NCI-H446 treated with DMSO at 0.1 percent for 48 hours (cell line): ENCODE measurements at regions not wholly inside any gene's neighbourhood (a gene's known extent, or its start where the extent isn't known, plus 50 kb on each side); places are given as distances from the start of the nearest gene placed in this dataset.

Experiments
- DNase-seq: peaks from one replicate; lab custom pipeline; 2025; lab: John Stamatoyannopoulos, UW

- no peak for DNase-seq
Measured at GRCh38 chr5:87051502-87052113, 216.1 kb upstream of the RASA1 start.

- DNase-seq = no peak
Measured at GRCh38 chr5:87053146-87053545, 214.5 kb upstream of the RASA1 start.

- DNase-seq = no peak
Measured at GRCh38 chr5:87054821-87055220, 212.9 kb upstream of the RASA1 start.

GRCh38 chr5:87061046-87061445, 206.6 kb upstream of the RASA1 start:
- no peak for DNase-seq

GRCh38 chr5:87069311-87069710, 198.4 kb upstream of the RASA1 start:
- no peak for DNase-seq

GRCh38 chr5:87069974-87070608, 197.6 kb upstream of the RASA1 start:
- DNase-seq = no peak

- no peak for DNase-seq
Measured at GRCh38 chr5:87074072-87074471, 193.6 kb upstream of the RASA1 start.

- DNase-seq = no peak
Measured at GRCh38 chr5:87074934-87075541, 192.6 kb upstream of the RASA1 start.

- DNase-seq = no peak
Measured at GRCh38 chr5:87076411-87076810, 191.3 kb upstream of the RASA1 start.

GRCh38 chr5:87076931-87077330, 190.8 kb upstream of the RASA1 start:
- no peak for DNase-seq

GRCh38 chr5:87079219-87079618, 188.5 kb upstream of the RASA1 start:
- DNase-seq = no peak

- DNase-seq = no peak
Measured at GRCh38 chr5:87081016-87081415, 186.7 kb upstream of the RASA1 start.

- DNase-seq = no peak
Measured at GRCh38 chr5:87081511-87082372, 185.9 kb upstream of the RASA1 start.

- DNase-seq = no peak
Measured at GRCh38 chr5:87094347-87094746, 173.3 kb upstream of the RASA1 start.

GRCh38 chr5:87094833-87095232, 172.8 kb upstream of the RASA1 start:
- no peak for DNase-seq

- no peak for DNase-seq
Measured at GRCh38 chr5:87095787-87096186, 171.9 kb upstream of the RASA1 start.

GRCh38 chr5:87097664-87098063, 170.0 kb upstream of the RASA1 start:
- DNase-seq = no peak

- DNase-seq = no peak
Measured at GRCh38 chr5:87099291-87099839, 168.3 kb upstream of the RASA1 start.

- no peak for DNase-seq
Measured at GRCh38 chr5:87099968-87100367, 167.7 kb upstream of the RASA1 start.

- DNase-seq = no peak
Measured at GRCh38 chr5:87101321-87101720, 166.4 kb upstream of the RASA1 start.

GRCh38 chr5:87102841-87103240, 164.8 kb upstream of the RASA1 start:
- DNase-seq = no peak

- no peak for DNase-seq
Measured at GRCh38 chr5:87103616-87104287, 163.9 kb upstream of the RASA1 start.
